ENCODE measurements at regions not wholly inside any gene's neighbourhood (a gene's known extent, or its start where the extent isn't known, plus 50 kb on each side); places are given as distances from the start of the nearest gene placed in this dataset.

DNA sequence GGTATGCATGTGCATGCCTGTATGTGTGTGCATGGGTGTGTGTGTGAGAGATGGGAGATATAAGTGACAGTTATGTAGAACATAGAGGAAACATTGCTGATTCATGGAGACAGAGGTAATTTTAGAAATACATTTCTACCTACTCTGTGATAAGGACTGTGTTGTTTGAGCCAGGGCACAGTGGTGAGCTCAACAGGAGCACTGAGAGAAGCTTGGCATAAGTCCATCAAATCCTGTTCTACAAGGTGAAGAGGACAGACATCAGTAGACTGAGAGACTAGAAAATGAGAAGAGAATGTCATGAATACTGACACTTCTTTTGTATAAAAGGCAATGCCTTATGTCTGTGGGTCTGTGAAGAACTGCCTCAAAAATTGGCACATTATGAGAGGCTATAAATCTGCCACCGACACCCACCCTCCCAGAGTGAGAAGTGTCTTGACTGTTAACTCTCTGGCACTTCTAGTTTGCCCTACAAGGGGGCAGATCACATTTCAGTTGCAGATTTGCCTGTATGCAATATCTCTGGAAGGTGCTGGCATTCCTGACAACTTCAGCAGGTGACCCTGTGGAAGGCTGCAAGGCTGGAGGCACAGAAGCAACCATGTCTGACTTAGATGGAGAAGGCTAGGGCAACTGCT, 962.3 kb upstream of the NRXN1 start:
- no peak overlapping the region for H3K4me3 ChIP-seq (ENCODE audit: low read depth, low read length)
- H3K4me1 ChIP-seq = no peaks in the 10 kb centered on the region
- TF ChIP-seq, protein P1, sequence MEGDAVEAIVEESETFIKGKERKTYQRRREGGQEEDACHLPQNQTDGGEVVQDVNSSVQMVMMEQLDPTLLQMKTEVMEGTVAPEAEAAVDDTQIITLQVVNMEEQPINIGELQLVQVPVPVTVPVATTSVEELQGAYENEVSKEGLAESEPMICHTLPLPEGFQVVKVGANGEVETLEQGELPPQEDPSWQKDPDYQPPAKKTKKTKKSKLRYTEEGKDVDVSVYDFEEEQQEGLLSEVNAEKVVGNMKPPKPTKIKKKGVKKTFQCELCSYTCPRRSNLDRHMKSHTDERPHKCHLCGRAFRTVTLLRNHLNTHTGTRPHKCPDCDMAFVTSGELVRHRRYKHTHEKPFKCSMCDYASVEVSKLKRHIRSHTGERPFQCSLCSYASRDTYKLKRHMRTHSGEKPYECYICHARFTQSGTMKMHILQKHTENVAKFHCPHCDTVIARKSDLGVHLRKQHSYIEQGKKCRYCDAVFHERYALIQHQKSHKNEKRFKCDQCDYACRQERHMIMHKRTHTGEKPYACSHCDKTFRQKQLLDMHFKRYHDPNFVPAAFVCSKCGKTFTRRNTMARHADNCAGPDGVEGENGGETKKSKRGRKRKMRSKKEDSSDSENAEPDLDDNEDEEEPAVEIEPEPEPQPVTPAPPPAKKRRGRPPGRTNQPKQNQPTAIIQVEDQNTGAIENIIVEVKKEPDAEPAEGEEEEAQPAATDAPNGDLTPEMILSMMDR (IDR thresholded peaks at IDR 0.05; ENCODE audit: low read depth, low read length) = no peak
- no peaks in the 10 kb centered on the region for H3K27me3 ChIP-seq
- no peak for DNase-seq
- no peaks in the 10 kb centered on the region for H3K36me3 ChIP-seq
- no peaks in the 10 kb centered on the region for H3K9me3 ChIP-seq

DNA sequence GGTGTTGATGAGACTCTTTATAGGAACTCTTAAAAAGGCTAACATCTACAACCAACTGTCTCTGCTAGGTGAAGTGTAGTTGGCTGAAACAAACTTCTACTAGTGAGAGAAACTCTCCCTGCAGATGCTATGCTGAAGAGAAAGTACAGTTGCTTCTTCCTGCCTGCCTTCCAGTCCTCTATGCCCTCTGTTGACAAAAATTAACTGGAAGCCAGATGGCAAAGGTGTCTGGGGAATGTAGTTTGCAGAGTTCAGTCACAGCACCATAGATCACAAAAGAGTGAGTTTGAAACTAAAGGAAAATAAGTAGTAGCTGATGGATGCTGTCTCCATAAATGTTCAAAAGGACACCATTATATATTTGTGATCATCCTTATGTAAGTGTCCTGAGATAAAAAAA, 958.8 kb upstream of the NRXN1 start:
- DNase-seq = no peak
- Histone ChIP-seq H3K27me3 (no peaks in the 10 kb centered on the region), H3K4me3 (ENCODE audit: low read depth, low read length) (no peak overlapping the region), H3K9me3 (no peaks in the 10 kb centered on the region), H3K36me3 (no peaks in the 10 kb centered on the region), H3K4me1 (no peaks in the 10 kb centered on the region)
- TF ChIP-seq, protein P1 (IDR thresholded peaks at IDR 0.05; ENCODE audit: low read depth, low read length) = 0 out of 2 replicates have a peak, but pooled peaks have one; percentile 4

DNA sequence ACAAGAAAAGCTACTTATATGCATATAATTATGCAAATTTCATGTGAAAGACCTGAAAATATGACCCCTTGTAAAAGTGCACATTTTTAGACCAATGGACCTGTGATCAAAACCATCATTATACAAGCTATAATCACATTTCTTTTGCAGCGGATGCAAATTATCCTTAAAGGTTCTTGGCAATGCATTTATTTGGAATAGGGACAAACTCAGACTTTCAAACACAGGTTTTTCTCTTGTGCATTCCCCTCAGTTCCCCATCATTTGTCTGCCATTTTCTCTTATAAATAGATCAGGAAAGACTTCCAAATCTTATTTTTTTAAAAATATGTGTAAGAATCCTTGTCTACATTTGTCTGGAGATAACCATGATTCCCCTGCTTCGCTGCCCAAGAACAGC, 954.2 kb upstream of the NRXN1 start:
- Histone ChIP-seq H3K4me3 (ENCODE audit: low read depth, low read length) (no peak overlapping the region), H3K4me1 (no peaks in the 10 kb centered on the region), H3K36me3 (no peaks in the 10 kb centered on the region), H3K27me3 (no peaks in the 10 kb centered on the region), H3K9me3 (no peaks in the 10 kb centered on the region)
- DNase-seq = no peak
- TF ChIP-seq, protein P1 (IDR thresholded peaks at IDR 0.05; ENCODE audit: low read depth, low read length) = no peak

DNA sequence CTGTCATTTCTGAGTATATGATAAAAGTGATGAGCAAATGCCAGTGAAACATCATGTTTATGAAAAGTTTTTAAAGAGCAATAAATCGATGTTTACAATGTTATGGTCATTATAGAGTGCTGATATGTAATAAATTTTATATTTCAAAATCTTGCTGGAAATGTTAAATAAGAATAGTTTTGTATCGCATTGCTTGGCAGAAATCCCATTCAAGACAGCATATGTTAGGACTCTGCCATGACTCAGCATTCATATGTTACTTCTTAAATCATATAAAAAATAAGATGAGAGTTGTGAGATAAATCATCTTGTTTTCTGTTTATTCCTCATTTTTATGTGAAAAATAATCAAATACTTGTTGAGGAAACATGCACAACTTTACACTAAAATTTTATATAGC, 949.9 kb upstream of the NRXN1 start:
- no peaks in the 10 kb centered on the region for H3K27me3 ChIP-seq
- no peaks in the 10 kb centered on the region for H3K36me3 ChIP-seq
- H3K9me3 ChIP-seq = no peaks in the 10 kb centered on the region
- no peak overlapping the region for H3K4me3 ChIP-seq (ENCODE audit: low read depth, low read length)
- TF ChIP-seq, protein P1 (IDR thresholded peaks at IDR 0.05; ENCODE audit: low read depth, low read length) = no peak
- no peak for DNase-seq
- H3K4me1 ChIP-seq = no peaks in the 10 kb centered on the region

DNA sequence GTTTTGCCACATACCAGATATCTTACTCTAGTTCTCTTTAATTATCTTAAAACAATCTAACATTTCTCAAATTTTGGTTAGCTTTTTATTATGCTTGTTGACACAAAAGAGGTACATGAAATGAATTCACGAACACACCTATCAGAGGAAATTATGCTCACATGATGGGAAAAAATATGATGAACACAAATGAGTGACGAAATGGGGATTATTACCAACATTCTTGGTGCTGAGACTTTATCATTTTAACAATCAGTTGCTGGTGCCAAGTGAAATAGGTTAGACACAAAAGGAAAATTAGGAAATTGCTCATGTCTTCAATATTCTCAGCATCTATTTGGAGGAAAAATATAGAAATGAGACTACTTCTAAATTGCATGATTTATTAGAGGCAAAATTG, 944.7 kb upstream of the NRXN1 start:
- Histone ChIP-seq H3K36me3 (no peaks in the 10 kb centered on the region), H3K9me3 (no peaks in the 10 kb centered on the region), H3K4me1 (no peaks in the 10 kb centered on the region), H3K4me3 (ENCODE audit: low read depth, low read length) (no peak overlapping the region), H3K27me3 (no peaks in the 10 kb centered on the region)
- TF ChIP-seq, protein P1 (IDR thresholded peaks at IDR 0.05; ENCODE audit: low read depth, low read length) = no peak
- no peak for DNase-seq

DNA sequence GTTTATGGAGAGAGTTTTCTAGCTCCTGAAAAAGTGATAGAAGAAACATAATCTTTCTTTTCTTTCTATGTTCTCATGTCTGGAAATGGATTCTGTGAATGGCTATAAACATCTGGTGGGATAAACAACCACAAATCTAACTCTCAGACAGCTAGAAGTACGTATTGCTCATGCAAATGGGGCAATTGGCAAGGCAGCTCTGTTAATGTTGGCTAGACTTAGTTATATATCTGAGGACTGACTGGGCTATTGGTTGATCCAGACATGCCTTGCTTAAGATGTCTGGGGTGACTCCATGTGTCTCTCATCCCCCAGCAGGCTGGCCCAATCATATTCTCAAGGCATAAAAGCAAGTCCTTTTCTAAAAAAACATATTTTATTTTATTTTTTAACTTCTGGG, 939.2 kb upstream of the NRXN1 start:
- no peak for DNase-seq
- H3K36me3 ChIP-seq = no peaks in the 10 kb centered on the region
- no peaks in the 10 kb centered on the region for H3K4me1 ChIP-seq
- no peaks in the 10 kb centered on the region for H3K27me3 ChIP-seq
- TF ChIP-seq, protein P1 (IDR thresholded peaks at IDR 0.05; ENCODE audit: low read depth, low read length) = no peak
- no peak overlapping the region for H3K4me3 ChIP-seq (ENCODE audit: low read depth, low read length)
- H3K9me3 ChIP-seq = no peaks in the 10 kb centered on the region

Measured in BE2C (cell line).